ENCODE measurements at regions not wholly inside any gene's neighbourhood (a gene's known extent, or its start where the extent isn't known, plus 50 kb on each side); places are given as distances from the start of the nearest gene placed in this dataset.

GRCh38 chr4:217891-218290 lies 87.4 kb downstream of the ZNF732 start:
- Histone ChIP-seq H3K9me3 (ENCODE audit: control insufficient read depth in 1 of 2, low read length in 2 of 2) (no peaks in the 10 kb centered on the region), H3K27ac (ENCODE audit: low read depth, low read length) (no peak overlapping the region), H3K27me3 (ENCODE audit: insufficient read depth, low read length) (no peaks in the 10 kb centered on the region), H3K36me3 (ENCODE audit: insufficient read depth, low read length) (no peaks in the 10 kb centered on the region), H3K4me1 (ENCODE audit: insufficient read depth, low read length) (no peaks in the 10 kb centered on the region), H3K4me3 (ENCODE audit: low read length in 2 of 2) (no peak overlapping the region)
- H3K27ac Mint-ChIP-seq: no peak overlapping the region
- intact Hi-C loops (cut with micrococcal nuclease): no loop called here
- POLR2A ChIA-PET (ENCODE audit: partially characterized antibody): no interaction called here
- peaks cover 7 to 19% of the 10 kb centered on the region in 2 donors for H3K36me3 Mint-ChIP-seq
- H3K4me3 Mint-ChIP-seq: no peak overlapping the region
- DNase-seq: no peak
- CTCF ChIA-PET (ENCODE audit: partially characterized antibody): no interaction called here
- peaks cover 0 to 66% (median 40%) of the 10 kb centered on the region in 8 donors for H3K9me3 Mint-ChIP-seq
- H3K27me3 Mint-ChIP-seq: no peaks in the 10 kb centered on the region
- H3K4me1 Mint-ChIP-seq: peaks cover 0 to 14% (median 2%) of the 10 kb centered on the region in 4 donors

GRCh38 chr4:213971-214370 lies 89.7 kb downstream of the ZNF718 start:
- no peaks in the 10 kb centered on the region for H3K36me3 ChIP-seq (ENCODE audit: insufficient read depth, low read length)
- H3K36me3 Mint-ChIP-seq: peaks cover 11 to 25% of the 10 kb centered on the region in 2 donors
- peaks cover 0 to 77% (median 57%) of the 10 kb centered on the region in 8 donors for H3K9me3 Mint-ChIP-seq
- no peak overlapping the region for H3K4me3 ChIP-seq (ENCODE audit: low read length in 2 of 2)
- H3K4me1 Mint-ChIP-seq: peaks cover 9 to 44% (median 19%) of the 10 kb centered on the region in 4 donors
- H3K4me3 Mint-ChIP-seq: peak overlapping the region in 5 of 8 donors; percentile 25 to 59 (median 43)
- no peaks in the 10 kb centered on the region for H3K27me3 Mint-ChIP-seq
- no peak for DNase-seq
- H3K27me3 ChIP-seq (ENCODE audit: insufficient read depth, low read length): no peaks in the 10 kb centered on the region
- H3K4me1 ChIP-seq (ENCODE audit: insufficient read depth, low read length): peaks cover 27% of the 10 kb centered on the region
- H3K27ac Mint-ChIP-seq: no peak overlapping the region
- POLR2A ChIA-PET (ENCODE audit: partially characterized antibody): no interaction called here
- no peak overlapping the region for H3K27ac ChIP-seq (ENCODE audit: low read depth, low read length)
- no peaks in the 10 kb centered on the region for H3K9me3 ChIP-seq (ENCODE audit: control insufficient read depth in 1 of 2, low read length in 2 of 2)
- intact Hi-C loops (cut with micrococcal nuclease): no loop called here
- CTCF ChIA-PET (ENCODE audit: partially characterized antibody): interaction anchor here (1.3 kb wide), 1 partner anchor 144 kb away, joined by 3 read pairs; no protein-coding TSS in a partner anchor

Data from CD4-positive, alpha-beta memory T cell (primary cell).